HEK293 (cell line): ENCODE measurements at regions not wholly inside any gene's neighbourhood (a gene's known extent, or its start where the extent isn't known, plus 50 kb on each side); places are given as distances from the start of the nearest gene placed in this dataset.

ENCODE experiments used
- EGR2 ChIP-seq: fragments of 450-650 bp; formaldehyde crosslinking; IDR thresholded peaks from 2 replicates; pipeline ENCODE4 v1.5.1; 2016; ENCODE audit warnings: low read depth, missing biosample characterization, missing genetic modification characterization
- KLF16 ChIP-seq: fragments of 450-650 bp; formaldehyde crosslinking; IDR thresholded peaks from 2 replicates; pipeline ENCODE4 v1.5.1; 2017; ENCODE audit warnings: missing biosample characterization, missing genetic modification characterization
- ZNF426 ChIP-seq: fragments of 450-650 bp; formaldehyde crosslinking; IDR thresholded peaks from 2 replicates; pipeline ENCODE4 v1.5.1; 2017; ENCODE audit warnings: missing biosample characterization, missing genetic modification characterization, mild to moderate bottlenecking, inconsistent platforms, moderate library complexity
- ZNF600 ChIP-seq: fragments of 450-650 bp; formaldehyde crosslinking; IDR thresholded peaks from 2 replicates; pipeline ENCODE4 v1.5.1; 2016; ENCODE audit warnings: missing biosample characterization, missing genetic modification characterization
- TF ChIP-seq, protein P1 (sequence below): fragments of 450-650 bp; formaldehyde crosslinking; IDR thresholded peaks from 2 replicates; pipeline ENCODE4 v1.5.1; 2016; ENCODE audit warnings: missing biosample characterization, missing genetic modification characterization

DNA sequence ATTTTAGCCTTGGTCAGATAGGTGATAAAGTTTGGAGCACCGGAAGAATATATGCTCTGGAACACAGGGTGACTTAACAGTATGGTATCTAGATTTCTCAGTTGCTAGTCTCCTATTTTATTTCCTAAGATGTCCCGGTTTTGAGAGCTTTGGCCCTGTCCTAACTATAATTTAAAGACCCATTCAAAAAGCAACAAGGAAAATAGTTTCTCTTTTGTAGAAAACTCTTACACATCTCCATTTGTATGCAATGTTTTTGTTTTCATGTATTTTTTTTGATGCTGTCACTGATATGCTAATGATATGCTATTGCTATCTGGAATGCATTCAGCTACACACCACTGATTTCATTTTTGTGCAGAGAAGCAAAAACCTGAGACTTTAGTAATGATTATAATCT is 237.8 kb downstream of the GPD2 start:
- TF ChIP-seq ZNF426 (no peak), EGR2 (tag by site-specific recombination) (no peak), KLF16 (tag by site-specific recombination) (no peak), ZNF600 (no peak)
- TF ChIP-seq, protein P1, sequence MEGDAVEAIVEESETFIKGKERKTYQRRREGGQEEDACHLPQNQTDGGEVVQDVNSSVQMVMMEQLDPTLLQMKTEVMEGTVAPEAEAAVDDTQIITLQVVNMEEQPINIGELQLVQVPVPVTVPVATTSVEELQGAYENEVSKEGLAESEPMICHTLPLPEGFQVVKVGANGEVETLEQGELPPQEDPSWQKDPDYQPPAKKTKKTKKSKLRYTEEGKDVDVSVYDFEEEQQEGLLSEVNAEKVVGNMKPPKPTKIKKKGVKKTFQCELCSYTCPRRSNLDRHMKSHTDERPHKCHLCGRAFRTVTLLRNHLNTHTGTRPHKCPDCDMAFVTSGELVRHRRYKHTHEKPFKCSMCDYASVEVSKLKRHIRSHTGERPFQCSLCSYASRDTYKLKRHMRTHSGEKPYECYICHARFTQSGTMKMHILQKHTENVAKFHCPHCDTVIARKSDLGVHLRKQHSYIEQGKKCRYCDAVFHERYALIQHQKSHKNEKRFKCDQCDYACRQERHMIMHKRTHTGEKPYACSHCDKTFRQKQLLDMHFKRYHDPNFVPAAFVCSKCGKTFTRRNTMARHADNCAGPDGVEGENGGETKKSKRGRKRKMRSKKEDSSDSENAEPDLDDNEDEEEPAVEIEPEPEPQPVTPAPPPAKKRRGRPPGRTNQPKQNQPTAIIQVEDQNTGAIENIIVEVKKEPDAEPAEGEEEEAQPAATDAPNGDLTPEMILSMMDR, result no peak
